WTC11 (cell line): ENCODE measurements at regions not wholly inside any gene's neighbourhood (a gene's known extent, or its start where the extent isn't known, plus 50 kb on each side); places are given as distances from the start of the nearest gene placed in this dataset.

ENCODE experiments used
- ATAC-seq: fragments of 200-7000 bp; cut with Tn5 transposase; 2 replicates; pipeline ENCODE4 v1.10.0; 2021; ENCODE audit warnings: mild to moderate bottlenecking, moderate library complexity
- CTCF ChIA-PET: fragments of 300-600 bp; sonication (Branson Sonifier 250); formaldehyde crosslinking; loops from one replicate; lab custom pipeline; 2021; ENCODE audit warnings: antibody characterized with exemption; lab: Charles Lee
- POLR2A ChIA-PET: fragments of 350-600 bp; sonication (Branson Sonifier 250); formaldehyde crosslinking; loops from one replicate; lab custom pipeline; 2021; ENCODE audit warnings: antibody characterized with exemption; lab: Charles Lee
- DNase-seq: peaks from one replicate; pipeline ENCODE4 v3.0.0; 2021; ENCODE audit warnings: low spot score
- H3K27ac Mint-ChIP-seq: 2 replicates; pipeline ENCODE4 v1.8.0; 2021; ENCODE audit warnings: mixed read lengths
- H3K27me3 Mint-ChIP-seq: 2 replicates; pipeline ENCODE4 v1.8.0; 2021; ENCODE audit warnings: low read depth, mild to moderate bottlenecking, moderate library complexity, mixed read lengths
- H3K36me3 Mint-ChIP-seq: 2 replicates; pipeline ENCODE4 v1.8.0; 2021; ENCODE audit warnings: mixed read lengths
- H3K4me1 Mint-ChIP-seq: 2 replicates; pipeline ENCODE4 v1.8.0; 2022; ENCODE audit warnings: mixed read lengths
- H3K4me3 Mint-ChIP-seq: 2 replicates; pipeline ENCODE4 v1.8.0; 2021; ENCODE audit warnings: mild to moderate bottlenecking, moderate library complexity, mixed read lengths
- H3K9me3 Mint-ChIP-seq: 2 replicates; pipeline ENCODE4 v1.8.0; 2021; ENCODE audit warnings: mixed read lengths
- ATF1 ChIP-seq: sonication (generic); formaldehyde crosslinking; IDR thresholded peaks from 2 replicates; pipeline ENCODE4 v1.8.1; 2023; ENCODE audit warnings: mild to moderate bottlenecking, moderate library complexity, missing genetic modification reagents
- ATF6 ChIP-seq: sonication (generic); formaldehyde crosslinking; IDR thresholded peaks from 2 replicates; pipeline ENCODE4 v1.8.1; 2023; ENCODE audit warnings: mild to moderate bottlenecking, missing genetic modification reagents
- CBFB ChIP-seq: sonication (generic); formaldehyde crosslinking; IDR thresholded peaks from 2 replicates; pipeline ENCODE4 v1.8.1; 2022; ENCODE audit warnings: mild to moderate bottlenecking, low read depth, missing genetic modification reagents
- FOXJ3 ChIP-seq: sonication (generic); formaldehyde crosslinking; IDR thresholded peaks from 2 replicates; pipeline ENCODE4 v1.9.0; 2021; ENCODE audit warnings: missing genetic modification reagents, mild to moderate bottlenecking, borderline replicate concordance
- FOXK1 ChIP-seq: sonication (generic); formaldehyde crosslinking; IDR thresholded peaks from 2 replicates; pipeline ENCODE4 v1.8.0; 2022; ENCODE audit warnings: mild to moderate bottlenecking, moderate library complexity, missing genetic modification reagents
- HMGA2 ChIP-seq: fragments of 250-450 bp; sonication (Bioruptor Pico); IDR thresholded peaks from 2 replicates; pipeline ENCODE4 v1.4.0; 2021; ENCODE audit warnings: mild to moderate bottlenecking, moderate library complexity
- NFYB ChIP-seq: sonication (generic); formaldehyde crosslinking; conservative IDR thresholded peaks from 2 replicates; pipeline ENCODE4 v1.8.0; 2022; ENCODE audit warnings: low read depth, missing genetic modification reagents
- NR3C1 ChIP-seq: sonication (generic); formaldehyde crosslinking; conservative IDR thresholded peaks from 2 replicates; pipeline ENCODE4 v1.8.1; 2023; ENCODE audit warnings: low read depth, mild to moderate bottlenecking, missing genetic modification reagents
- OVOL2 ChIP-seq: fragments of 250-450 bp; sonication (Bioruptor Pico); IDR thresholded peaks from 2 replicates; pipeline ENCODE4 v1.9.0; 2021; ENCODE audit warnings: mild to moderate bottlenecking, borderline replicate concordance
- RELA ChIP-seq: sonication (generic); formaldehyde crosslinking; IDR thresholded peaks from 2 replicates; pipeline ENCODE4 v1.8.1; 2022; ENCODE audit warnings: missing genetic modification reagents, mild to moderate bottlenecking, borderline replicate concordance
- RORB ChIP-seq: fragments of 250-450 bp; sonication (Bioruptor Pico); IDR thresholded peaks from 2 replicates; pipeline ENCODE4 v1.9.0; 2021; ENCODE audit warnings: mild to moderate bottlenecking
- SOX15 ChIP-seq: fragments of 250-450 bp; sonication (Bioruptor Pico); IDR thresholded peaks from 2 replicates; pipeline ENCODE4 v1.9.0; 2021; ENCODE audit warnings: mild to moderate bottlenecking
- STAT6 ChIP-seq: sonication (generic); formaldehyde crosslinking; conservative IDR thresholded peaks from 2 replicates; pipeline ENCODE4 v1.8.1; 2023; ENCODE audit warnings: mild to moderate bottlenecking, low read depth, missing genetic modification reagents, moderate library complexity
- TEAD4 ChIP-seq: sonication (generic); formaldehyde crosslinking; IDR thresholded peaks from 2 replicates; pipeline ENCODE4 v1.8.0; 2022; ENCODE audit warnings: mild to moderate bottlenecking, missing genetic modification reagents
- ZBTB21 ChIP-seq: sonication (generic); formaldehyde crosslinking; IDR thresholded peaks from 2 replicates; pipeline ENCODE4 v1.8.1; 2023; ENCODE audit warnings: mild to moderate bottlenecking, missing genetic modification reagents, borderline replicate concordance
- ZNF219 ChIP-seq: sonication (generic); formaldehyde crosslinking; IDR thresholded peaks from 2 replicates; pipeline ENCODE4 v1.8.0; 2023; ENCODE audit warnings: missing genetic modification reagents, mild to moderate bottlenecking, borderline replicate concordance
- ZNF232 ChIP-seq: sonication (generic); formaldehyde crosslinking; IDR thresholded peaks from 2 replicates; pipeline ENCODE4 v1.8.0; 2022; ENCODE audit warnings: mild to moderate bottlenecking, missing genetic modification reagents
- TF ChIP-seq, protein P1 (sequence below): fragments of 250-450 bp; sonication (Bioruptor Pico); IDR thresholded peaks from 2 replicates; pipeline ENCODE4 v1.9.0; 2021; ENCODE audit warnings: mild to moderate bottlenecking
- TF ChIP-seq, protein P2 (sequence below): fragments of 250-450 bp; sonication (Bioruptor Pico); IDR thresholded peaks from 2 replicates; pipeline ENCODE4 v1.9.0; 2021; ENCODE audit warnings: mild to moderate bottlenecking
- TF ChIP-seq, protein P3 (sequence below): fragments of 250-450 bp; sonication (Bioruptor Pico); IDR thresholded peaks from 2 replicates; pipeline ENCODE4 v1.9.0; 2021; ENCODE audit warnings: moderate library complexity, mild to moderate bottlenecking, inconsistent platforms, borderline replicate concordance

GRCh38 chr16:85252461-85252860 is 140.2 kb upstream of the CIBAR2 start:
- Mint-ChIP-seq H3K36me3 (no peaks in the 10 kb centered on the region), H3K27me3 (no peaks in the 10 kb centered on the region; the same call in 1 of the 2 replicates), H3K4me1 (no peaks in the 10 kb centered on the region), H3K27ac (no peak overlapping the region), H3K4me3 (no peak overlapping the region), H3K9me3 (no peaks in the 10 kb centered on the region)
- CTCF ChIA-PET: interaction anchor here (0.5 to 4.3 kb wide), 53 partner anchors 9 to 548 kb away, joined by 3 to 41 read pairs (median 7); partner anchors contain the start of gene CIBAR2
- POLR2A ChIA-PET: interaction anchor here (0.6 kb wide), 1 partner anchor 21 kb away, joined by 5 read pairs; no protein-coding TSS in a partner anchor
- DNase-seq: no peak
- TF ChIP-seq ZNF219 (CRISPR knock-in tag): no peak
- TF ChIP-seq CBFB: no peak
- TF ChIP-seq FOXK1 (CRISPR knock-in tag): no peak
- TF ChIP-seq, protein P1, sequence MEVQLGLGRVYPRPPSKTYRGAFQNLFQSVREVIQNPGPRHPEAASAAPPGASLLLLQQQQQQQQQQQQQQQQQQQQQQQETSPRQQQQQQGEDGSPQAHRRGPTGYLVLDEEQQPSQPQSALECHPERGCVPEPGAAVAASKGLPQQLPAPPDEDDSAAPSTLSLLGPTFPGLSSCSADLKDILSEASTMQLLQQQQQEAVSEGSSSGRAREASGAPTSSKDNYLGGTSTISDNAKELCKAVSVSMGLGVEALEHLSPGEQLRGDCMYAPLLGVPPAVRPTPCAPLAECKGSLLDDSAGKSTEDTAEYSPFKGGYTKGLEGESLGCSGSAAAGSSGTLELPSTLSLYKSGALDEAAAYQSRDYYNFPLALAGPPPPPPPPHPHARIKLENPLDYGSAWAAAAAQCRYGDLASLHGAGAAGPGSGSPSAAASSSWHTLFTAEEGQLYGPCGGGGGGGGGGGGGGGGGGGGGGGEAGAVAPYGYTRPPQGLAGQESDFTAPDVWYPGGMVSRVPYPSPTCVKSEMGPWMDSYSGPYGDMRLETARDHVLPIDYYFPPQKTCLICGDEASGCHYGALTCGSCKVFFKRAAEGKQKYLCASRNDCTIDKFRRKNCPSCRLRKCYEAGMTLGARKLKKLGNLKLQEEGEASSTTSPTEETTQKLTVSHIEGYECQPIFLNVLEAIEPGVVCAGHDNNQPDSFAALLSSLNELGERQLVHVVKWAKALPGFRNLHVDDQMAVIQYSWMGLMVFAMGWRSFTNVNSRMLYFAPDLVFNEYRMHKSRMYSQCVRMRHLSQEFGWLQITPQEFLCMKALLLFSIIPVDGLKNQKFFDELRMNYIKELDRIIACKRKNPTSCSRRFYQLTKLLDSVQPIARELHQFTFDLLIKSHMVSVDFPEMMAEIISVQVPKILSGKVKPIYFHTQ (CRISPR knock-in tag): no peak
- no peak for TF ChIP-seq ATF1 (CRISPR knock-in tag)
- TF ChIP-seq FOXJ3 (CRISPR knock-in tag): no peak
- TF ChIP-seq RORB: no peak
- TF ChIP-seq STAT6 (CRISPR knock-in tag): no peak
- no peak for TF ChIP-seq HMGA2 (CRISPR knock-in tag)
- TF ChIP-seq NFYB (CRISPR knock-in tag): no peak
- TF ChIP-seq, protein P2, sequence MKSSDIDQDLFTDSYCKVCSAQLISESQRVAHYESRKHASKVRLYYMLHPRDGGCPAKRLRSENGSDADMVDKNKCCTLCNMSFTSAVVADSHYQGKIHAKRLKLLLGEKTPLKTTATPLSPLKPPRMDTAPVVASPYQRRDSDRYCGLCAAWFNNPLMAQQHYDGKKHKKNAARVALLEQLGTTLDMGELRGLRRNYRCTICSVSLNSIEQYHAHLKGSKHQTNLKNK (CRISPR knock-in tag): no peak
- TF ChIP-seq ZBTB21 (CRISPR knock-in tag): no peak
- no peak for TF ChIP-seq ATF6 (CRISPR knock-in tag)
- no peak for TF ChIP-seq TEAD4 (CRISPR knock-in tag)
- TF ChIP-seq ZNF232 (CRISPR knock-in tag): no peak
- no peak for TF ChIP-seq OVOL2 (CRISPR knock-in tag)
- no peak for TF ChIP-seq SOX15 (CRISPR knock-in tag)
- no peak for TF ChIP-seq RELA (CRISPR knock-in tag)
- no peak for TF ChIP-seq NR3C1 (CRISPR knock-in tag)
- TF ChIP-seq, protein P3, sequence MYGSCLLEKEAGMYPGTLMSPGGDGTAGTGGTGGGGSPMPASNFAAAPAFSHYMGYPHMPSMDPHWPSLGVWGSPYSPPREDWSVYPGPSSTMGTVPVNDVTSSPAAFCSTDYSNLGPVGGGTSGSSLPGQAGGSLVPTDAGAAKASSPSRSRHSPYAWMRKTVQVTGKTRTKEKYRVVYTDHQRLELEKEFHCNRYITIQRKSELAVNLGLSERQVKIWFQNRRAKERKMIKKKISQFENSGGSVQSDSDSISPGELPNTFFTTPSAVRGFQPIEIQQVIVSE: no peak
- ATAC-seq: no peak
